GM18520 (cell line): ENCODE measurements at regions not wholly inside any gene's neighbourhood (a gene's known extent, or its start where the extent isn't known, plus 50 kb on each side); places are given as distances from the start of the nearest gene placed in this dataset.

Source experiments
- ATAC-seq: cut with Tn5 transposase; IDR thresholded peaks from one replicate; pipeline ENCODE4 v1.9.1; 2021; ENCODE audit not compliant: unreplicated experiment

DNA sequence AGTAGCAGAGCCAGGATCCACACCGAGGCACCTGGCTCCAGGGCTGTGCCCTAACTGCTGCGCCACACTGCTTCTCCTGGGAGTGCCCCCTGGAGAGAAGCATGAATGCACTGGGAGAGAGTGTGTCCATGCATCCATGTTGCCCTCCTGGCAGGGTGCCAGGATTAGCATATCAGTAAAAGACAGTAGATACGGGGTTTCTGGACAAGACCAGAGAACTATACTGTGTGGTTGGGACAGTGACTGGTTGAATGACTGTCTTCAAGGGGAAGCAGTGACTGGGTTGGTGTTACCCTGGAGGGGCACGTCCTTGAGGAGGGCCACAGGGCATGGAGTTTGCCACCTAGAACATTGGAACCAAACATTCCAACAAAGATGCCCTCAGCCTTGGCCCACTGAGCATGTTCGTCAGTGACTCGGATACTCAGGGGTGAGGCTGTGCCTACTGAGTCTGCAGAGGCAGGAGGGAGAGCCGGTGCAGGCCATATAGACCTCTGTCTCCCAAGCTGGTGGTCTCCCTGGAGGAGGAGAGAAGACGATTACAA lies 288.8 kb downstream of the CDC5L start:
- ATAC-seq = no peak

DNA sequence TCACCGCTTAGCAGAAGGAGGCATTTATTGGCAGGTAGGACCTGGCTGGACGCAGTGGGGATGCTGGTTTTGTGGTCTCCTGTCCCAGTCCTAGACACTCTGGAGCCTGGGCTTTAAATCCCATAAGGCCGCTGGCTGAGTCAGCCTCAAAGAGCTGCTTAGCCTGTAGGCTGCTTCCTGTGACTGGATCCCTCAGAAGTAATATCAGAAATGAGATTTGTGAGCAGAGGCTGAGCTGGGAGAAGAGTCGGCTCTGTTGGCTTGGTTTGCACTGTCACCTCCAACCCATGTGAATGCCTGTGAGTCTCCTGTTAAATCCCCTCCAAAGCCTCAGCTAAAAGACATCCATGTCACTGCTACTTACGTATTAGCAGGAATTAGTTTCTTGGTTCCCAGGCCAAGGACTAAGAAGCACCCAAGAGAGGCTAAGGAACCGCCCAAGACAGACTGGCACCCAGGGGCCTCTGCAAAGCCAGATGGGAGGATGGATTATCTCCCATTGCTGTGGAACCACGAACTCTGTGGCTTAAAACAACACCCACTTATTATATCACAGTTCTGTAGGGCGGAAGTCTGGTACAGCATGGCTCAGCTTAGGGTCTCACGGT lies 289.4 kb downstream of the CDC5L start:
- no peak for ATAC-seq

DNA sequence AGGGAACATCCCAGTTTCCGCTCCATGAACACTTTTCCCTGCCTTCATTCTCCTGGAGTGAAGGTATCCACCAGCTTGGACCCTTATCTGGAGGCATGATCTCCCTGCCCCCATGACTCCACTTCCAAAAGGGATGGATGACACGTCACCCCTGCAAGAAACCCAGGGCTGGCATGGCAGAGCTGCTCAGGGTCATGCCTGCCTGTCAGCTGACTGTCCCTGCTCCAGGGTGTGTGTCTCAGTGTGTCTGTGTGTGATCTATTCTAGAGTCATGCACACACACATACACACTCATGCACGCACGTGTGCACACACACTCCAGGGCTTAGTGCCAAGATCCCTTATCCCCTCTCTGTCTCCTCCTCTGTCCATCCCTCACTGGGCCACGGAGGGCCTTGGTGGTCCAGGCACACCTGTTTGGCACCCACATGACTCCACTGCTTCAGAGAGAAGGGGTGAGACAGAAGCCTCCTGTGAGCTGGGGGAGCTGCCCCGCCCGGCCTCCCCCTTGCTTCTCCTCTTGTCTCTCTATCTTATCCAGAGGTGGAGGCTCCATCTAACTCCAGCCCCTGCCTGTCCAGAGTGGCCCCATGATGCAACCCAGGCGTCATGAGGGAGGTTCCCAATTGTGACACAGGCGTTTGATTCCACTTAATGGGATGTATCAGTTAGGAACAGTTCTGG lies 290.9 kb downstream of the CDC5L start:
- ATAC-seq = no peak

DNA sequence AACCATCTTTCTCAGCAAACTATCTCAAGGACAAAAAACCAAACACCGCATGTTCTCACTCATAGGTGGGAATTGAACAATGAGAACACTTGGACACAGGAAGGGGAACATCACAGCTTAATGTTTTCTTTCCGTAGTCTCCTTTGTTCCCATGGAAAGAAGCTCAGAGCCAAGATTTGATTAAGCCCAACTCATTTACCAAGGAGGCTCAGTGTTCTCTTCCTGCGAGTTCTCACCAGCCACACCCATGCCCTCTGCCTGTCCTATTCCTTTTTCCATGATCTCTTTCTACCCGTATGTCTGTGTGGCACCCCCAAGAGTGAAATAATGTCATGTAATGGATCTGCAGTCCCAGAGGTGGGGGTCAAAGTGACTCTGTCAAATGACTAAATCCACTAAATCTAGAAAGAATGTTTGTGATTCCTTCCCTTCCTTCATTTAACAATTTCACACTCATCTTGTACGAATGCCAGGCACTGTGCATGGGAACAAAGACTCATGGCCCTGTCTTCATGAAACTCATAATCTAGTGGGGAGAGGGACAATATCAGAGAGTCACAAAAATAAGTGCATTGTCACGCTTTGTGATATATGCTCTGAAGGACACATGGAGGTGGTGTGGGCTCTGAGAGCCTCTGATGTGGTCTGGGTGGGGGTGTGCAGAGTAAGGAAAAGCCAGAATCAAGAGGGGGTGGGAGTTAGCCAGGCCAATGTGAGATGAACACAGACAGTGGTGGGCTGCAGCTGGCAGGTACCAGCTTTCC lies 292.1 kb downstream of the CDC5L start:
- ATAC-seq = no peak

DNA sequence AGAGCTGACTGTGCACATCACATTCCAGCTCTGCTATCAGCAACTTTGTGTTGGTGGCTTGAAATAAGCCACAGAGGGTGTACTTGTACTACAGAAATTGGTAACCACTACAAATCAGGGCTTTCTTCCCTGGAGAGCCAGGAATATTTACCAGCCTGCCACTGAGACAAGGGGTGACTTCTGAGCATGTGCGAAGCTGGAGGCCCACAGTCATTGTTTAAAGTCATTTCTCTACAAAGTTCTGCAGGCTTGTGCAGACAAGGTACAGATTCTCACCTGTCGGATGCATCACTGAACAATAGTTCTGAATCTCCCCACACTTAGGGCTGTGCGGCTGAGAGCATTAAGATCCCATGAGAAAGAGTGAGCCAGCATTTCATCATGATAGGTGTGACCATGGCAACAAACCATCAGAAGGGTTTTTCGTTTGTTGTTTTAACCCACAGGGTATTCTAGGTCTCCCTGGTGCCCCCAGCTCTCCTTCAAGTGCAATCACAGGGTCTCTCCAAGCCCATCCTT lies 292.8 kb downstream of the CDC5L start:
- ATAC-seq = no peak

DNA sequence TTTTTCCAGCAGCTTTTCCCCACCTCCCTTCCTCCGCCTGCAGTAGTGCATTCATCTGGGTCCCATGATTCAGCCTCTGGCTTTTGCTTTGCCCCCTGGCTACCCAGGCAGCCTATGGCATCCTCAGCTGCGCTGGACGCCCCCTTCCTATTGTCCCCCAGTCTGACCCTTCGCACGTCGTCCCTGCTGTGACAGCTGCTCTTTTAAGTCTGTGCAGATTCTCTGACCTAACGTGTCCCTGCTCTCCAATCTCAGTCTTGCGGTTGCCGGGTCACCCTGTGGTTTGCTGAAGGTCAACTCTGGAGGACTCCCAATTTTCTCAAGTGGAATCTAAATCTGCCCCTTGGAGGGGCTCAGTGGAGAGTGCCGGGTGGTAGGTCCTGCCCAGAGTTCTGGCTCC lies 294.3 kb downstream of the CDC5L start:
- ATAC-seq = no peak

DNA sequence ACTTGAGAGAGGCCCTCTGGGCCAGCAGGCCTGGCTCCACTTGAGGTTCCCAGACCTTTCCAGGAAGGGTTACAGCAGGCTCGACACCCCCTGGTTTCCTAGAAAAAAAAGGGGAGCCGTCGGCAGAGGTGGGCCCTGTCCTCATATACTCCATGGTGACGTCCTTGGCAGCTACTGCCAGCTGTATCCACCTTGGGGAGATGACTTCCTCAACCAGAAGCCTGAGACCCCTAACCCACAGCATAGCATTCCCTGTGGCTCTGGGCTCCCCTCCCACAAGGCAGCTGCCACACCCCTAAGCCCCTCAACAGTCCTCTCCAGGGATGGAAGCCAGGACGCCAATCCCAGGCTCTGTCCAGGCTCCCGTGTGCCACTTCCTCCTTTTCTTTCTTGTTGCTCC lies 294.8 kb downstream of the CDC5L start:
- no peak for ATAC-seq

DNA sequence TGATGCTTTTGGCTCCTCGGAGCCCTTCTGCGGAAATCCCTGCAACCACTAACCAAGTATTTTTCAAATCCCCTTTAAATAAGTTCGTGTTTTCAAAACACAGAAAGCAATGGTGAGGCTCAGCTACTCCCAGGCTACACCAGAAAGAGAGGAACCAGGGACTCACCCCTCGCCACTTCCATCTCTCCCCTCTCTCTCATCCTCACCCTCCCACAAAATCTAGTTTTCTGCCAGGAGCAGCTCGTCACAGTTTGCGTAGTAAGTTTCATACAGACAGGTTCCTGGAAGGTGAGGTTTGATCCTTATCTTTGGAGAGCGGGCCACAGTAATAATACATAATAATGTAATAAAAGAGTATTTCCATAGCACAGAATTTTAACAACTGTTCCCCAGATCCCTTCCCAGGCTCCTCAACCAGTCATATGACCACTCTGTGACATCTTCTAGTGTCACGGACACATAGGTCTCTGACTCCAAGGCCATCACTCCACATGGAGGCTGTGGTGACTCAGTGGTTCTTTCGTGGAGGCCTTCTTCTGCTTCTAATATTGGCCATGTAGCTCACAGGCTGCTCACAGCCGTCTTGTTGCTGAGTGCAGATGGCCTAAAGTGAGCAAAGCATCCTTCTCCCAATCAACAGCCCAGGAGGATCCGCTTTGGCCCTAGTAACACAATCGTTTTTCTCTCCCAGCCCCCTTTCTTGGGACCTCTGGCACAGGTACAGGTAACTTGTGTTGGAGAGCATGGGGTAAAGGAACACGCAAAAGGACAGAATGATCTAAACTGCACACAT lies 295.7 kb downstream of the CDC5L start:
- no peak for ATAC-seq

DNA sequence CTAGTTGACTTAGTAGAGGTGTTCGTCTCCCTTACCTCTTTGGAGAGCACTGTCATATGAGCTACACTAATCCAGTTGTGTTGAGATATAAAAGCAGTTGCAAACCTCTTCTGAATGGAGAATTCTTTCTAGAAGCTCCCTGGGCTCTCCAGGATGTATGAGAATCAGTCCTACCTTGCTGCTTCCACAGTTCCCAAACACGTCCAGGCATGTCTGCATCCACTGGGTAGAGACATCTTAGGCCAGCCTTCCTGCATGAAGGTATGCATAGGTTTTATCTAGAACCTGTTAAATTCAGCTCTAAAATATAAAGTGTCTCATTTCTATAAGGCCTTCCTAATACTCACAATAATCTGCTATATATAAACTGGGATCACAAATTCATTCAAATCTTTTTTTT lies 297.7 kb downstream of the CDC5L start:
- ATAC-seq = no peak

DNA sequence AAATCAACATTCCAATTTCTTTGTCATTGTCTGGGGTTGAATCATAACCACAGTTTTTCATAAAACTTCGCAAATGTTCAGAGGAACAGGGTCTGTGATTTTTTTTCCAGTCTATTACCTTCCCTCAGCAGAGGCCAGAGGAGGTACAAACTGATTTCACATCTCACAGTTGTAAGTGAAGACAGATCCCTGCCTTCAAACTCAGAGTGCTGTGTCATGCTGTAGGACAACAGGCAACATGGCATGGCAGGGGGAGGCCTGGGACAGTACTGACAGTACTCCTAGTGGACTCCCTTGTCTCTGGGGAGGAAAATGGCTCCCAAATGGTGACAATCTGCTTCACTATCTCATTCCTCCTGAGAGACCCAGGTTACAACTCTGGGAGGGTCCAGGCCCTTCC lies 308.6 kb downstream of the CDC5L start:
- no peak for ATAC-seq

DNA sequence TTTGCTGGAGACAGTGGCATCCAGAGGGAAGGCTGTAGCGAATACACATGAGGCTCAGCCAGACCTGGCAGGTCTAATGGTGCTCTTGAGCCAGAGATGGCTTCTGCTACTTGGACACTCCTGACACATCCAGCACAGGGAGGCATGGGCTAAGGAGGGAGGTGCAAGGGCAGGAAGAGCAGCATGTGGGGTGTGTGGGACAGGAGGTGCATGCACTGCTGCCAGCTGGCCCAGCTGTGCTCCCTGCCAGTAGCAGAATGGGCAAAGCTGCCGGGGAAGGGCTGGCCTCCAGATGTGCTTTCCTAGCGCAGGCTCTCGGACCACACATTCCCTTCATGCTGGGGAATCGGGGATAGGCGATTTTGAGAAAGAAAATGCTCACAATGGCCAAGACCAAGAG lies 309.2 kb downstream of the CDC5L start:
- ATAC-seq = no peak

DNA sequence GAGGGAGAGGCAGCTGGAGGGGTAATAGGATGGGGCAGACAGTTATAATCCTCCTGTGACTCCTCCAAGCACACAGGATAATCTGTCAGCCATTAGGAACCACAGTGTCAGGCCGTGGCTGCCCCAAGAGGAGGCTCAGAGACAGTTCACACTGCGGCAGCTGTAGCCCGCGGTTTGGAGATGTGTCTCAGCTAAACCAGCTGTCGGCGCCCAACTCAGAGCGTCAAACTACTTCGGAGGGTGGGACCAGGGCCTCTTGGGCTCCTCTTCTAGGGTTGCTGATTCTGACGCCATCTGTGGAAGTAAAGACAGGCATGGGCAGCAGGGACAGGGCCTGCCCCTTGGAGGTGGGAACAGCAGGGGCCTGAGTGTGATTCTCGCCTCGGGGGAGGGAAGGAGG lies 309.8 kb downstream of the CDC5L start:
- ATAC-seq = no peak

DNA sequence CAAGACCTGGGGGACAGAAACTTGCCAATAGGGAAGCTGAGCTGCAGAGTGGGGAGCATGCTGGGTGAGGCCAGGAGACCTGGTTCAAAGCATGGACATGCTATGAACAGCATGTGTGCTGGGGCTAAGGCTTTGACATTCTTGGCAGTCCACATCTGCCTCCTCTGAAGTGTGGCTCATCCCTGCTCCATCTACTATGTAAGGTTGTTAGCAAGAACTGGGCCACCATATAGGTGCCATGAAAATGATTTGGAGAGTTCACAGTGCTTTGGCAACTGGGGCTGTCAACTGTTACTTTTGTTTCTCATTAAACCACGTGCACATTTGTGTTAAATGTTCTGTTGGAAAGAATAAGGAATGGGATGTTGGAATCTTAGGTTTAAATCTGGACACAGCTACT lies 311.1 kb downstream of the CDC5L start:
- ATAC-seq = no peak

DNA sequence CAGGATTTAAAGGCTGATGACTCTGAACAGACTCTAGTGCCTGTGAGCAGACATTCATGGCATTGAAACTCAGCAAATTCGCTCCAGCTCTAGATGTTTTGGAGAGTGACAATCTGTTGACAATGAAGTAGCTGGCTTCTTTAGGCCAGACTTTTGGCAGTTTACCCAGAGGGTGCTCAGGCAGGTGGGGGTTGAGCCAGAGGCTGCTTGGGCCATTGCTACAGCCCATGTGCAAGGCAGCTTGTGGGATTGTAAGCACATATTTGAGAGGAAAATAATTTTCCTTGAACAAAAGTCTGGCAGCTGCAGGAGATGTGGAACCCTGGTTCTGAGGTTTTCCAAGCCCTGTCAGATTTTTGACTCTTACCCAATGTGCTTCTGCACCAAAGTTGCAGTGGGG lies 311.6 kb downstream of the CDC5L start:
- ATAC-seq = no peak

DNA sequence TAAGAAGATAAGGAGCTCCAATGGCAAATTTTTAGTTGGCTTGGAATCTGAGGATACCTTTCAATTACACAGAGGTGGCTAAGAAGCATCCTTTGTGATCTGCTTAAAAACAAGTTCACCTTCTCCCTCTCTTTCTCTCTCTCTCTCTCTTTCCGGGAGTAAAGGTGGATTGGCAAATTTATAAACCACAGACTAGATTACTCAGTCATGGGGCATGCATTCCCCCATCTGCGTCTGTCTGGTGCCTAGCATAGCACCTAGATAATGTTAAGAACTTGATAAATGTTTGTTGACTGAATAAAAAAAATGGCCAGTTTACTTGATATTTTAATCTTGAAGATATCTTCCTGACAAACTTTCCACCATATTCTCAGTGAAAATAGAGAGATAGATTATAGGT lies 312.3 kb downstream of the CDC5L start:
- ATAC-seq = no peak

DNA sequence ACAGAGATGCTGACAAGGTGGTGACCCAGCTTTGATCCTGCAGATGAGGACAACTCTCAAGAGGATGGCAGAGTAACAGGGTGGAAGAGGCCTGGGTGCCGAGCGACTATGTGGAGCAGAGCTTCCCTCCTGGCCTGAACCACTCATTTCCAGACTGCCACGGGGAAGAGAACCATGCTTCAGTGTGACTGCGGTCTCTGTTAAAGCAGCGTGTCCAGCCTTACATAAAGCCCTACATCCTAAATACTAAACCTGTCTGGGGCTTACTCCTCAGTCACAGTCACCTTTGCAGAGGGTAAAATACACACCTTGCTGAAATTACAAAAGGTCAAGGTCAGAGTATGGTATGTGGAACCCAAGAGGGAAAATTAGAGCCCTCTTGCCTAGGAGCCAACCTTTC lies 312.9 kb downstream of the CDC5L start:
- ATAC-seq = no peak

DNA sequence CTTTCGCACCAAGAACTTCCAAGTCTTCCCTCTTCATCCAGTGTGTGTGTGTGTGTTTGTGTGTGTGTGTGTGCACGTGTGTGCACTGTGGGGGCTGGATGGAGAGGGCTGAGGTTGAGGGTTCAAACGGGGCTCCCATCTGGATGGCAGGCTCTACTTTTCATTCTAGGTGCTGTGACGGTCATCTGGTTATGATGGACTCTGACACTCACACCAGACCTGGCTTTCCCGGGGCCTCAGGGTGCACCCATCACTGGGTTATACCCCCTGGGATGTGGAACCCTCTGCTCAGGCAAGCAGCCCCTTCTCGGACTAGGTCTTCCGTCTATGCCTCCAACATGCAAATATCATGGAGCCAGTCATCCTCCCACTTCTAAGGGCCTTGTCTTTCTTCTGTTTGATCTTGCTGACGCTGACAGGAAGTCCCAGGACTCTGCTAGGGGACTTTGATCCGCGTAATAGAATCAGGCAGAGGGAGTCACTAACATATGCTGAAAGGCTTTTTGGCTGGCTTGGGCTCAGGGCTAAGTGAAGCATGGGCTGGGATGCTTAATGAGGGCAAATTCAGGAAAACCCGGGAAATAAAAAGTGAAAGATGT lies 313.6 kb downstream of the CDC5L start:
- ATAC-seq = no peak

DNA sequence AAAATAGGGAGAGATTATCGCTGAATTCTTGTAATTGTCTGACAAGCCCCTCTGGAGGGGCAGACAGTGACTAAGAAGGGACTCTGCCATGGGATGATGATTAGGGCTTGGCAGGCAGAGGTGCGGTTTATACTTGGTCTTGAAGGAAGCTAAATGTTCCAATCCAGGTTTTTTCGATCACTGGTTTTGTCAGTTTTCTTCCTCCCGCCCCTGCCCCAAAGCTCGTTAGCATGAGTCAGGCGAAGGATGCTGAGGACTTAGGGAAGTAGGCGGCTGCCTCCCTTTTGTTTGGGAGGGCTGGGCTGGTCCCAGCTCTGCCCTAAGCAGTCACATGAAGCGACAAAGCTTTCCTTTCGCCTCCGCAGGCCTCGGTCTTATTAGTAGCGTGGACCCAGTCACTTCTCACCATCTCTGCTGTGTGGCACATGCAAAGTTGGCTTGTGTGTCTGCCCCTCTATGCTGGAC lies 314.2 kb downstream of the CDC5L start:
- no peak for ATAC-seq

DNA sequence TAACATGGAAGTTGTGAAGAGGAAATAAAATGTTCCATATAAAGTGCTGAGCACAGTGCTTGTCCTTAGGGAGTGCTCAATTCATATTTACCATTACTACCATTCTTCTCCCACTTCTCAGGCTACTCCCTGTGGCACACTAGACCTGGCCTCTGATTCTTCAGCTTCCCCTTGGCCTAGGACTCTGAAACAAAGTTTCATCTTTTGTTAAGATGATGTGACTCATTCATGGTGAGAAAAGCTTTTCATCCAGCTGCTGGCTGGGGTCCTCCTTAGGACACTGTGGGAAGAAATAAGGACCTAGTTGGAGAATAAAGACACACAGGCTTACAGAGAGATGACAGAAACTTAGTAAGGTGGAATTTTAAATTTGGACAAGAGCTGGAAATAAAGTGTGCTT lies 314.8 kb downstream of the CDC5L start:
- ATAC-seq = no peak
